Left ventricle myocardium inferior (tissue), 1 donor: ENCODE measurements at regions not wholly inside any gene's neighbourhood (a gene's known extent, or its start where the extent isn't known, plus 50 kb on each side); places are given as distances from the start of the nearest gene placed in this dataset.

Experiments
- DNase-seq: peaks from one replicate; pipeline ENCODE4 v3.0.0-alpha.2; 2020
- H3K27ac ChIP-seq: fragments of 200-600 bp; replicated peaks from 2 replicates; pipeline ENCODE4 v1.8.0; 2021
- H3K27me3 ChIP-seq: fragments of 200-600 bp; 2 replicates; pipeline ENCODE4 v1.8.0; 2021; ENCODE audit warnings: low read depth
- H3K36me3 ChIP-seq: fragments of 200-600 bp; 2 replicates; pipeline ENCODE4 v1.8.0; 2021
- H3K4me1 ChIP-seq: fragments of 200-600 bp; 2 replicates; pipeline ENCODE4 v1.8.0; 2021
- H3K4me3 ChIP-seq: fragments of 200-600 bp; 2 replicates; pipeline ENCODE4 v1.8.0; 2021; ENCODE audit warnings: mild to moderate bottlenecking, moderate library complexity
- H3K9me3 ChIP-seq: fragments of 200-600 bp; replicated peaks from 2 replicates; pipeline ENCODE4 v1.8.0; 2021
- CTCF ChIP-seq: fragments of 200-600 bp; IDR thresholded peaks from 2 replicates; pipeline ENCODE4 v1.8.0; 2021; ENCODE audit warnings: antibody characterized with exemption, mild to moderate bottlenecking, borderline replicate concordance
- intact Hi-C: fragments of 100-400 bp; cut with micrococcal nuclease; formaldehyde crosslinking; loops from one replicate; pipeline ENCODE4 v1.11.0; 2022
- donor health status: DM: no; HTN: yes; CAD: no; lungs with severe emphysema.

GRCh38 chr3:104553121-104553520, 813.6 kb upstream of the ALCAM start:
- no peak overlapping the region for H3K4me3 ChIP-seq
- no peaks in the 10 kb centered on the region for H3K27me3 ChIP-seq
- H3K4me1 ChIP-seq, result no peaks in the 10 kb centered on the region
- H3K9me3 ChIP-seq, result no peaks in the 10 kb centered on the region
- intact Hi-C loops, result no loop called here
- no peaks in the 10 kb centered on the region for H3K36me3 ChIP-seq
- H3K27ac ChIP-seq, result no peak overlapping the region
- TF ChIP-seq CTCF, result no peak
- no peak for DNase-seq

GRCh38 chr3:104554425-104554824, 812.3 kb upstream of the ALCAM start:
- no peaks in the 10 kb centered on the region for H3K36me3 ChIP-seq
- no peak overlapping the region for H3K27ac ChIP-seq
- no peaks in the 10 kb centered on the region for H3K9me3 ChIP-seq
- no peaks in the 10 kb centered on the region for H3K27me3 ChIP-seq
- no peak for DNase-seq
- no peak for TF ChIP-seq CTCF
- no peak overlapping the region for H3K4me3 ChIP-seq
- intact Hi-C loops, result no loop called here
- H3K4me1 ChIP-seq, result no peaks in the 10 kb centered on the region

- no peaks in the 10 kb centered on the region for H3K36me3 ChIP-seq
- DNase-seq, result no peak
- no peaks in the 10 kb centered on the region for H3K4me1 ChIP-seq
- TF ChIP-seq CTCF, result no peak
- intact Hi-C loops, result no loop called here
- H3K9me3 ChIP-seq, result no peaks in the 10 kb centered on the region
- H3K27me3 ChIP-seq, result no peaks in the 10 kb centered on the region
- H3K27ac ChIP-seq, result no peak overlapping the region
- H3K4me3 ChIP-seq, result no peak overlapping the region
These were observed 811.0 kb upstream of the ALCAM start for GRCh38 chr3:104555728-104556127.

GRCh38 chr3:104556372-104557078, 810.2 kb upstream of the ALCAM start:
- no peak for TF ChIP-seq CTCF
- H3K36me3 ChIP-seq, result no peaks in the 10 kb centered on the region
- H3K4me1 ChIP-seq, result no peaks in the 10 kb centered on the region
- no peak overlapping the region for H3K27ac ChIP-seq
- no peaks in the 10 kb centered on the region for H3K9me3 ChIP-seq
- intact Hi-C loops, result no loop called here
- H3K27me3 ChIP-seq, result no peaks in the 10 kb centered on the region
- no peak overlapping the region for H3K4me3 ChIP-seq
- no peak for DNase-seq

GRCh38 chr3:104561324-104561723, 805.4 kb upstream of the ALCAM start:
- H3K9me3 ChIP-seq, result no peaks in the 10 kb centered on the region
- no peak for TF ChIP-seq CTCF
- intact Hi-C loops, result no loop called here

More at GRCh38 chr3:104561324-104561723, 805.4 kb upstream of the ALCAM start:
- no peak for DNase-seq
- Histone ChIP-seq H3K27me3 (no peaks in the 10 kb centered on the region), H3K4me1 (no peaks in the 10 kb centered on the region), H3K4me3 (no peak overlapping the region), H3K36me3 (no peaks in the 10 kb centered on the region), H3K27ac (no peak overlapping the region)
